Neuron (in vitro differentiated cells): ENCODE measurements at regions not wholly inside any gene's neighbourhood (a gene's known extent, or its start where the extent isn't known, plus 50 kb on each side); places are given as distances from the start of the nearest gene placed in this dataset.

Experiments used
- H2AFZ ChIP-seq: one replicate; pipeline ENCODE4 v1.6.1; 2013; ENCODE audit warnings: low read depth, mild to moderate bottlenecking, inconsistent platforms, low read length, moderate library complexity
- H3K27me3 ChIP-seq: one replicate; pipeline ENCODE4 v1.6.1; 2013; ENCODE audit warnings: low read length; ENCODE audit not compliant: insufficient read depth
- H3K36me3 ChIP-seq: one replicate; pipeline ENCODE4 v1.6.1; 2013; ENCODE audit warnings: low read length; ENCODE audit not compliant: insufficient read depth
- H3K4me1 ChIP-seq: one replicate; pipeline ENCODE4 v1.6.1; 2013; ENCODE audit warnings: low read length; ENCODE audit not compliant: insufficient read depth
- H3K4me3 ChIP-seq: 2 replicates; pipeline ENCODE4 v1.5.1; 2013; ENCODE audit warnings: mild to moderate bottlenecking, low read length, moderate library complexity
- H3K9me3 ChIP-seq: one replicate; pipeline ENCODE4 v1.6.1; 2013; ENCODE audit warnings: low read length

GRCh38 chr19:31781542-31781941, 432.3 kb upstream of the TSHZ3 start:
- Histone ChIP-seq H3K4me3 (no peak overlapping the region), H3K36me3 (no peaks in the 10 kb centered on the region), H3K4me1 (no peaks in the 10 kb centered on the region), H3K9me3 (no peaks in the 10 kb centered on the region), H3K27me3 (no peaks in the 10 kb centered on the region), H2AFZ (no peak overlapping the region)

GRCh38 chr19:31783592-31783991, 434.4 kb upstream of the TSHZ3 start:
- H3K4me1 ChIP-seq = no peaks in the 10 kb centered on the region
- no peaks in the 10 kb centered on the region for H3K9me3 ChIP-seq
- H3K4me3 ChIP-seq = no peak overlapping the region
- no peaks in the 10 kb centered on the region for H3K36me3 ChIP-seq
- no peaks in the 10 kb centered on the region for H3K27me3 ChIP-seq
- H2AFZ ChIP-seq = no peak overlapping the region

DNA sequence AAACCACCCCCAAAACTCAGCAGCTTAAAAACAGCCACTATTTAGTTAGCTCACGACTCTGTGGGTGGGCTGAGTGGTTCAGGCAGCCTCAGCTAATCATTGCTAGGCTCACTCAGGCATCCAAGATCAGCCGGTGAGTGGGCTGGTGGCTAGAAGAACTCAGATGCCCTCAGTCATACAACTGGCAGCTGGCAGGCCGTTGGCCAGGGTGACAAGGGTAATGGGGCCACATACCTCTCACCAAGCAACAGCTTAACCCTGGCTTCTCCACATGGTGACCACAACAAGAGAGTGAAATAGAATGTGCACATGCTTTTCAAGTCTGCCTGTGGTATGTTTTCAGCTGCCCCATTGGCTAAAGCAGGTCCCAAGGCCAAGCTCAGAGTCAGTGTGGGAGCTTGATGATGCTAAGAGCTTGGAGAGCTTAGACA, 435.4 kb upstream of the TSHZ3 start:
- Histone ChIP-seq H3K9me3 (no peaks in the 10 kb centered on the region), H3K27me3 (no peaks in the 10 kb centered on the region), H3K4me3 (no peak overlapping the region), H2AFZ (no peak overlapping the region), H3K36me3 (no peaks in the 10 kb centered on the region), H3K4me1 (no peaks in the 10 kb centered on the region)

DNA sequence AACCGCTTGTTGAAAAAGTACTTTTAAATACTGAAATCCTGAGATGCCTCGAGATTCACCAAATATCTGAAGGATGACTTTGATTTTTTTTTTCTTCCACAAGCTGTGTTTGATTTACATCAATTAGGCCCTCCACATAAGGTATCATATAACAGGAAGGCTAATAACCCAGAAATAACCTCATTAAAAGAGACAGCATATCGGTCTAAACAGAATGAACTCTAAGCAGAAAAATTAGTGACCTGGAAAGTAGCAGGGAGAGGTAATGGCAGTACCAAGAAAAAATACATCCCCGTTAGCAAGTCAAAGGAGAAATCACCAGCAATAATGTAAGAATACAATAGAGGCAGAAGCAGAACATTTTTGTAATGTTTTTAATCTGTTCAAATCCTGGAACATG, 452.4 kb upstream of the TSHZ3 start:
- Histone ChIP-seq H3K4me3 (no peak overlapping the region), H3K36me3 (no peaks in the 10 kb centered on the region), H3K4me1 (no peaks in the 10 kb centered on the region), H3K27me3 (no peaks in the 10 kb centered on the region), H3K9me3 (no peaks in the 10 kb centered on the region), H2AFZ (no peak overlapping the region)

DNA sequence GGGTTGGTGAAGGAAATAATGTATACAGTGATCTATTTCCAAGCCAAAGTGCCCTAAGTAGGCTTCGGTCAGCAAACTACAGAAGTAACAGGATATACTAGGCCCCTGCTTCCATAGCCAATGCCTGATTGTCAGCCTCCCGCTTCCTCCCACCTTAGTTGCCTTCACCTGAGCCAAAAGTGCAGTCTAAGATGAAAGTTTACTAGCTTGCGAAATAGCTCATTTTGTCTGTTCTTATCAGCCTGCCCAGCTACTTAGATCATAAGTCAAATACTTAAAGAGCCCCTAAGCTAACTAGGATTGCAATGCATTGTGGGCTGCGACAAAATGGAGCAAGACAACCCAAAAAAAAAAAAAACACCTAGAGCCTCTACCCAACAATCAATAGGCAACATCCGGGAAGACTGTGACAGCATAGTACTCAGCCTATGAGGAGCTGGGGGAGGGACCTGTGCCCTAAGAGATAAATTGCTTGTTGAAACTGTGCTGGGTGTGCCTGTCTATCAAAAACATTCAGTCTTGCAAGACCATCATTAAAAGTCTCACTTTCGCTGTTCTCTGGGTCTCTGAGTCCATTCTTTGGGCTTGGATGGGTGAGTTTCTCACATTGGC, 454.7 kb upstream of the TSHZ3 start:
- H3K9me3 ChIP-seq = no peaks in the 10 kb centered on the region
- H2AFZ ChIP-seq = no peak overlapping the region
- no peaks in the 10 kb centered on the region for H3K27me3 ChIP-seq
- no peaks in the 10 kb centered on the region for H3K36me3 ChIP-seq
- no peaks in the 10 kb centered on the region for H3K4me1 ChIP-seq
- no peak overlapping the region for H3K4me3 ChIP-seq

DNA sequence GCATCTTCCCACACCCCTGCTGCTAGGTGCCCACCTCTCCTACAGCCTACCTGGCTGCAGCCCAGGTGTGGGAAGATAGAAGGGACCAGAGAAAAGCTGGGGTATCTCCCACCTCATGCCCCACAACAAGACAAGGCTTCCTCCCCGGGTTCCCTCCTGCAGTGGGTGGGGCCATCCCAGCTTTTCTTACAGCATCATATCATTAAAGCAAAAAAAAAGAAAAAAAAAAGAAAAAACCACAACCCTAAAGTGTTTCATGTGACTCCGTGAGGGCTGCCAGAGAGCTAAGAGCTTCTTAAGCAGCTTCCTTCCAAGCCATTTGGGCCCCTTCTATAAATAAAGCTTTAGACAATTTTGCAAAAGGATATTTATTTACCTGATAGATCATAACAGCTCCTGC, 455.4 kb upstream of the TSHZ3 start:
- no peaks in the 10 kb centered on the region for H3K36me3 ChIP-seq
- no peaks in the 10 kb centered on the region for H3K9me3 ChIP-seq
- H3K27me3 ChIP-seq = no peaks in the 10 kb centered on the region
- no peaks in the 10 kb centered on the region for H3K4me1 ChIP-seq
- no peak overlapping the region for H3K4me3 ChIP-seq
- H2AFZ ChIP-seq = no peak overlapping the region

GRCh38 chr19:31810536-31811109, 461.4 kb upstream of the TSHZ3 start:
- Histone ChIP-seq H3K27me3 (no peaks in the 10 kb centered on the region), H2AFZ (no peak overlapping the region)

GRCh38 chr19:31817971-31818797, 468.9 kb upstream of the TSHZ3 start:
- Histone ChIP-seq H3K4me1 (peaks cover 2% of the 10 kb centered on the region), H3K9me3 (no peaks in the 10 kb centered on the region), H3K27me3 (no peaks in the 10 kb centered on the region), H3K4me3 (no peak overlapping the region), H2AFZ (no peak overlapping the region), H3K36me3 (no peaks in the 10 kb centered on the region)

More at GRCh38 chr19:31810536-31811109, 461.4 kb upstream of the TSHZ3 start:
- H3K4me3 ChIP-seq = no peak overlapping the region
- H3K4me1 ChIP-seq = no peaks in the 10 kb centered on the region
- no peaks in the 10 kb centered on the region for H3K36me3 ChIP-seq
- H3K9me3 ChIP-seq = no peaks in the 10 kb centered on the region

DNA sequence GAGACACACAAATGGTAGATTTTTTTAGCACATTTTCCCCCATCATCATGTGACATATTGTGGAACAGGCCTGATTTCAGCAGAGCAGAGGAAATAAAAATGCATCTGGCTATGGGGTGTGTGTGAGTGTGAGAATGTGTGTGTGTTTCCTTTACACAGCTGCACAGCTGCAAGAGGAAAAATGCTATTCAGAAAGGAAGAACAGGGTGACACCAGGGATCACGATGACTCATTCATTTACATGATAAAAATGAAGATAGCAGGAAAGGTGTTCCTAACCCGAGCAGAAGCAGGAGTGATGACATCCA, 469.5 kb upstream of the TSHZ3 start:
- no peaks in the 10 kb centered on the region for H3K9me3 ChIP-seq
- no peaks in the 10 kb centered on the region for H3K36me3 ChIP-seq
- no peaks in the 10 kb centered on the region for H3K27me3 ChIP-seq
- H3K4me3 ChIP-seq = no peak overlapping the region
- H3K4me1 ChIP-seq = peaks cover 2% of the 10 kb centered on the region
- H2AFZ ChIP-seq = no peak overlapping the region

DNA sequence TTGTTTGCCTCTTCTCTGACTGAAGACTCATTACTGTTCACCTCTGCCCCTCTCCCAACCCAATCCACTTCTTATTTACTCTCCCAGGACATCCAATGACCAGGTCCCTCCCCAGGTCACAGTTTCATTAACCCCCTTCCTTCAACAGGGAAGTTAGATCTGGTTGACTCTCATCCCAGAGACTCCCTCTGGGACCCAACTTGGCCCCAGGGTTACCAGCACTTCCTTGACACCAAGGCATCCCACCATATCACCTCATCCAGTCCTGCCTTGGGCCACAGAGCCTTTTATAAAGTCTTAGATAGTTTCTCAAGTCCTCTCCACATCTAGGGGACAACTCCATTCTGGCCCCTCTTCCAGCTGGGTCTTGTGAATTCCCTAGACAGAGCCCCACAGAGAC, 470.6 kb upstream of the TSHZ3 start:
- H3K9me3 ChIP-seq = no peaks in the 10 kb centered on the region
- H3K36me3 ChIP-seq = no peaks in the 10 kb centered on the region
- no peak overlapping the region for H2AFZ ChIP-seq
- H3K4me3 ChIP-seq = no peak overlapping the region
- peaks cover 2% of the 10 kb centered on the region for H3K4me1 ChIP-seq
- H3K27me3 ChIP-seq = no peaks in the 10 kb centered on the region

DNA sequence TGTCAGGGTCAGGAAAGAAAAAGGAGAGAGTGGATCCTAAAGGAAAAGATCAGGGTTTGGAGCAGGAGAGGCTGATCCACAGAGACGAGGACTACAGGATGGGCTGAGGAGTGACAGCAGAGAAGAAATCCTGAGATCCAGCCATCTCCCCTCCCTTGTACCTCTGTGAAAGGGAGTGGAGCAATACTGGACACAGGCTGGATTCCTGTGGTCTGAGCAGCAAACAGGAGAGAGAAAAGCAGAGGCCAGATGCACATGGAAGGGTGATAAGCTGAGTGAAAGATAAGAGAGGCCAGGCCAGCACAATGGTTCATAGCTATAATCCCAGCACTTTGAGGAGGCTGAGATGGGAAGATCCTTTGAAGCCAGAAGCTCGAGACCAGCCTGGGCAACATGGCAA, 472.1 kb upstream of the TSHZ3 start:
- no peak overlapping the region for H2AFZ ChIP-seq
- H3K36me3 ChIP-seq = no peaks in the 10 kb centered on the region
- H3K4me3 ChIP-seq = no peak overlapping the region
- peaks cover 2% of the 10 kb centered on the region for H3K4me1 ChIP-seq
- no peaks in the 10 kb centered on the region for H3K9me3 ChIP-seq
- H3K27me3 ChIP-seq = no peaks in the 10 kb centered on the region

DNA sequence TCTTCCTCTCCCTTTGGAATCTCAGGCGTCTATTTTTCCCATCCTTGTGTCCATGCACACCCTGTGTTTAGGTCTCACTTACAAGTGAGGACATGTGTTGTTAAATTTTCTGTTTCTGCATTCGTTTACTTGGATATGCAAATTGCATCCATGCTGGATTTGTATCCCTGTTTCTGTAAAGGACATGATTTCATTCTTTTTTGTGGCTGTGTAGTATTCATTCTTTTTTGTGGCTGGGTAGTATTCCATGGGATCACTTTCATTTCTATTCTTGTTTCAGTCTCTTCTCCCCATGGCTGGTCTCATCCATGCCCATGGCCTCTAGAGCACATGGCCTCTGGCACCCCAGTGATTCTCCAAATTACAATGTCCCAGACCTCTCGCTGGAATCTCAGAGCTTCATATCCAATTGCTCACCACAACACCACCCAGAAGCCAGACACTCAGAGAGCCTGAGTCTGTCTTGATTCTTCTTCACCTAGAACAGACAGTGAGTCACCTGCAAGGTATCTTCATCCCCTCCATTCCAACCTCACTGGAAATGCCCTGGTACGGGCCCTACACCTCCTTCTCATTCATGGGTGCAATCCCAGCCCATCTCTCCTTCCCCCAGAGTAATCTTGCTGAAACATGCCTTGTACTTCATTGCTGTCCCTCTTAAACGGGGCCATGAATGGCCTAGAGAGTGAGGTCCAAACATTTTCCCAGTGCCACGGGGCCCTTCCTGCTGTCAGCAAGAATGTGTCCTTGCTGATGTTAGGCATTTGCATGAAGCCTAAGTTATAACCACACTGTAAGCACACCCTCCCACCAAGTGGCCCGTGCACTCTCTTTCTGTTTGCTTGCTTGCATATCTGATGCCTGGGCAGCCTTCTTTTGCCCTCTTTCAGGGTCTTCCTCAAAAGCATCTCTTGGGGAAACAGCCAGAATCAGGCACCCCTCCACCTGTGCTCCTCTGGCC, 476.2 kb upstream of the TSHZ3 start:
- Histone ChIP-seq H3K36me3 (no peaks in the 10 kb centered on the region), H3K4me1 (no peaks in the 10 kb centered on the region), H3K9me3 (no peaks in the 10 kb centered on the region), H3K27me3 (no peaks in the 10 kb centered on the region), H3K4me3 (no peak overlapping the region), H2AFZ (no peak overlapping the region)

GRCh38 chr19:31826325-31826724, 477.1 kb upstream of the TSHZ3 start:
- no peaks in the 10 kb centered on the region for H3K27me3 ChIP-seq
- no peak overlapping the region for H2AFZ ChIP-seq
- H3K9me3 ChIP-seq = no peaks in the 10 kb centered on the region
- no peak overlapping the region for H3K4me3 ChIP-seq
- no peaks in the 10 kb centered on the region for H3K4me1 ChIP-seq
- no peaks in the 10 kb centered on the region for H3K36me3 ChIP-seq
